ENCODE measurements at regions not wholly inside any gene's neighbourhood (a gene's known extent, or its start where the extent isn't known, plus 50 kb on each side); places are given as distances from the start of the nearest gene placed in this dataset.
"Not testable (repeated sequence)": the region's sequence is repeated elsewhere in the genome, so short reads cannot be mapped to it uniquely, and the experiment has no call there.

DNA sequence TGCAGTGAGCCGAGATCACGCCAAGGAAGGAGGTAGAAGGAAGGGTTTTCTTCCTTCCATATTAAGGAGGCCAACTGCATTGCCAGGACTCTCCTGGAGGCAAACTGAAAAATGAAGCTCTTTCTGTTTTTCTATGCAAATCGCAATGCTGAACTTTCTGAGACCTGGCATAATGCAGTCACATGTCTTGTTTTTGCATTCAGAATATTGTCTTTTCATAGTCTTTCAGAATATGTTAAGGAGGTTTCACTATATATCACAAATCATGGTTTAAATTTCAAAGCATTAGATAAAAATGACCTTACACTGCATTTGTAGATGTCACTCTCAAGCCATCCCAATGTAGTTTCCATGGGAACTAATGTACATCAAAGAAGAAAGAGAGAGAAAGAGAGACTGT is 556.5 kb downstream of the TTLL7 start:
- ATAC-seq; DNase-seq; intact Hi-C loops (cut with micrococcal nuclease): not testable (repeated sequence)

DNA sequence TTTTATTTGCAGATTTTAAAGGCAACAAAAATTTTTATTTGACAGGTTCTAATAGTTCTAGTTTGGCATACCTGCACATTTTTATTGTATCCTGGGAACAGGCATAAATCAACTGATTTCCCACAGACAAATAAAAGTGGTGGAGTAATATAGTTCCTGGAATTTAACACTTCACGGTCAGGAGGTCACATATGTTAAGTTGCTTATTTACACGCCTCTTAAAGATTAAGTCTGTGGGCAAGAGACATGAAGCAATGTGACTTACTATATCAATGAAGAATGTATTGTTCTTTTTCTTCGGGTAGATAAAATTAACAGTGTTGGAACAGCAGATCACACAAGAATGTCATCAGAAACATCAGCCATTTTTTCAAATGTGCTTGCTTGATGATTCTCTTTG is 558.3 kb downstream of the TTLL7 start:
- ATAC-seq; intact Hi-C loops (cut with micrococcal nuclease); DNase-seq: not testable (repeated sequence)

DNA sequence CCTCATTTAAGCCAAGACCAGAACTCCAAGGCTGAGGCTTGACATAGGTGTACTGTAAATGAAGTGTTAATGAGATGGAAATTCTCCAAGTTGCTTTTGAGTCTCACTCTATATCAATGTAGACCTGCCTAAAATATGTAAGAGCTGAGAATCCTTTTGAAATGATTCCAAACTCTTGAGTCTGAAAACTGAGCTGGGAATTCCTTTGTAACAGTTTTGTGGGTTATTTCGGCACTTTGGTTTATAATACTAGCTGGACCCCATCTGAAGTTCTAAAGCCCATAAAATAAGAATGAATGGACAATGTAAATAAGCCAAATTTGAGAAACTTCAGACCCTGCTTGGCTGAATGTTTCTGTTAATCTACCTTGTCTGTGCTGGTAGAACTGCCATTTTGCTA is 558.9 kb downstream of the TTLL7 start:
- DNase-seq; intact Hi-C loops (cut with micrococcal nuclease); ATAC-seq: not testable (repeated sequence)

DNA sequence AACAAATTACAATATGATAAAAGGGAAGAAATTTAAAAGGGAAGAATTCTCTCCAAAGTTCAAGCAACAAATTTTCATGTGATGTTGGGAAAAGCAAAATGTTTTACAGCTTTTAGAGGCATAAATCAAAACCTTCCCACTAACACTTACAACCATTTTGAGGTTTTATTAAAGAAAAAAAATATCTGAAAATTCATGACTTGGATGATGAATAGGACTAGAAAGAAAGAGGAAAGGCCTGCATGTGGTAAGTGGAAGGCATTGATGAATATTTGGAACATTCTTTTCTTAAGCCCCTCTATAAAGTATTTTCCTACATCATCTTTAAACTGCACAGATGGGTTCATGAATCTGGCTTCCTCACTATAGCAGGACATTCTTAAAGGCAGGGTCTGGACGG is 560.6 kb downstream of the TTLL7 start:
- ATAC-seq; intact Hi-C loops (cut with micrococcal nuclease); DNase-seq: not testable (repeated sequence)

DNA sequence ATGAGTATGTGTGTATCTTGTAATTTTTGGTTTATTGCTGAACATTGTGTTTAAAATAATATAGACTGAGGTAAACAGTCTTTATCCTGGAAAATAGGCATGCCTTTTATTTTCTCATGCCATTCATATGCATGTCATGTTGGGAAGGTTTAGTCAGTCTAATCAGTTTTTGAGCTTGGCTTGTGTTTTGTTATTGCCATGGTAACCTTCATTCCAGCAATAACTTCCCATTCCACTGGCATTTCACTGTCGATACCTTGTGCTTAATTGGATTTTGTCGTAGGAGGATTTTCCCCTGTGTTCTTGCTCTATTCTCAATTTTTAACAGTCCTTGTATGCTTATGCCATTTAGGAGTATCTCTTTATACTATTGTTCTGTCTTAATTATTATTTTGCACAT is 563.6 kb downstream of the TTLL7 start:
- intact Hi-C loops (cut with micrococcal nuclease); ATAC-seq; DNase-seq: not testable (repeated sequence)

DNA sequence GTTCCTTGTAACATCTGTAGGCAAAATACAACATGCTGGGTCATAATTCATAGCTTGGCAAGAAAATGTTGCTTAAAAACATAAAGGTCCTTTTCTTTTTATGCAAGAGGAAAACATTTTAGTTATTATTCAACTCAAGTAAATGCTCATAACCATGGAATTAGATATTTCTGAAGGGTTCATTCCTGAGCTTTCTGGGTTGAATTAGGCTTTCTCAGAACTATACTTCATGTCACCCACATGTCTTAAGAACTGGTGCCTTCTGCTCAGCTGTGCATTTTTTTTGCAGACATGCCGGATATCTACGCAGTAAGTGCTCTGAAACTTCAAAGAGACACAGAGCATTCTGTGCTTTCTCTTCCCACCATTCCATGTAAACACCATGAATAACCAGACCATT is 571.4 kb downstream of the TTLL7 start:
- ATAC-seq; DNase-seq; intact Hi-C loops (cut with micrococcal nuclease): not testable (repeated sequence)

DNA sequence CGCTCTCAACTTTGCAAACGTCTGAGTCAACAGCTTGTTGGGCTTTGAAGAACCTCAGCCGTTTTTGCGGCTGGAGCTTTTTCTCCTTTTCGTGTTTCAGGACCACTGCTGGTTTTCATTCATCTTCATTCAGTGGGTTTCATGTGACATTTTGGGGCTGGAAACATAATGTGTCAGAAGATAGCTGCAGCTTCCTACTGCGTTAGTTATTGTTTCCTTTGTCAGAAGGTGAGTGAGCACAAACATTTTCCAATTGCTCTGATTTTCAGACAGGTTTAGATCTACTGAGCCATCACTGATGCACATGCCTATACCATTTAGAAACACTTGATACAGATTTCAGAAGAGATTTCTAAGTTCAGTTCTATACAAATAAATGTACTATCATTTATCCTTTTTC is 575.5 kb downstream of the TTLL7 start:
- DNase-seq; ATAC-seq; intact Hi-C loops (cut with micrococcal nuclease): not testable (repeated sequence)

DNA sequence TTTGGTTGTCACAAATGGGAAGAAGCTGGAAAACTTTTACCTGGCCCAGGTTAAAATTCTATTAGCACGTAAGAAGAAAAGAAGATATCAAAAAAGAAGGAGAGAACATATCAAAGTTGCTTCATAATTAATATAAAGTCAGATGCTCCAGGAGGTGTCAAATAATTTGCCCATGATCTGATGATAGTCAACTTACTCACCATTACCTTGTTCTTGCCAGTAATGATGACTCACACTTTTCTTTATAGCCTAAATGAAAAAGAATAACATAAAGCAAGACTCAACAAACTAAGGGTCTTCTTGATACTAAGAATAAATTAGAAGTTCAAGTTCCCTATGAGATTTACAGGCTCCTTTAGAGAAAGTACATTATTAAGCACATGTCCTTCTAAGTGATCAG is 580.4 kb downstream of the TTLL7 start:
- no peak for ATAC-seq
- intact Hi-C loops (cut with micrococcal nuclease) = no loop called here
- DNase-seq = no peak

DNA sequence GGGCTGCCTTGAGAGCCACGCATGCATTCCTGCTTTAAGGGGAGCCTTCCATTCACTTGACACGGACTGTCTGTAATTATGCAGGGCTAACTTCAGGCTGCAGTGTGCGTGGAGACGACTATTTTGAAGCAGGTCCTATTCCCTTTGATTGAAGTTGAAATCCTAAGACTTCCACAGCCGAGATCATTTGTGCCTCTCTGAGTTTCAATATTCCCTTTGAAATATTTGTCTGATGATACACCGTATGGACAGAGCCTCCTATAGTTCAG is 585.2 kb downstream of the TTLL7 start:
- DNase-seq; intact Hi-C loops (cut with micrococcal nuclease); ATAC-seq: not testable (repeated sequence)

DNA sequence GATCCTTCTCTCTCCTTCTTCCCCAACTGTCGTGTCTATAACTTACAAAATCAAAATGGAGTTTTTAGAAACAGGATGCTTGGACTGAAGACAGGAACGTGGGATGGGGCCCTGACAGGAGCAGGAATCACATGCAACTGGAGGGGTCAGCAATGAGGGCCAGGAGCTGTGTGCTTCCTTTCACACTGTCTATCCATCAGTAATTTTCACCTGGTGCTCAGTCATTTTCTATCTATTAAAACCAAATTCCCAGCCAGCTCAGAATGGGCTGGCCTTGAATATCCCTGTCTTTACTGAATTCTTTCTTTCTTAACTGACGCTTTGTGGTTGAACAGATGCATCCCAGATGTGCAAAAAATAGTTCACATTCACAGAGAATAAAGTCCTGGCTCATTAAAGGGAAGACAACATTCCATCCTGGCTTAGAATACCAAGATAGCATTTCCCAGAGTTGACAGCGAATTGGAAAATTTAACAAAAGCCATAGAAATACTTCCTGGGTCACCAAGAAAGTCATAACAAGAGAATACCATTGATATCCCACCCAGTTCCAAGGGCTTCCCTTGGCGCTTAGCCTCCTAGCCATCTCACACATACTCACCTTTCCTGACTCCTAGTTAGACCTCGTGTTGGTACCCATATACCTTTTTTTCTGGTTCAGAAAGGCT is 588.1 kb downstream of the TTLL7 start:
- ATAC-seq; intact Hi-C loops (cut with micrococcal nuclease); DNase-seq: not testable (repeated sequence)

DNA sequence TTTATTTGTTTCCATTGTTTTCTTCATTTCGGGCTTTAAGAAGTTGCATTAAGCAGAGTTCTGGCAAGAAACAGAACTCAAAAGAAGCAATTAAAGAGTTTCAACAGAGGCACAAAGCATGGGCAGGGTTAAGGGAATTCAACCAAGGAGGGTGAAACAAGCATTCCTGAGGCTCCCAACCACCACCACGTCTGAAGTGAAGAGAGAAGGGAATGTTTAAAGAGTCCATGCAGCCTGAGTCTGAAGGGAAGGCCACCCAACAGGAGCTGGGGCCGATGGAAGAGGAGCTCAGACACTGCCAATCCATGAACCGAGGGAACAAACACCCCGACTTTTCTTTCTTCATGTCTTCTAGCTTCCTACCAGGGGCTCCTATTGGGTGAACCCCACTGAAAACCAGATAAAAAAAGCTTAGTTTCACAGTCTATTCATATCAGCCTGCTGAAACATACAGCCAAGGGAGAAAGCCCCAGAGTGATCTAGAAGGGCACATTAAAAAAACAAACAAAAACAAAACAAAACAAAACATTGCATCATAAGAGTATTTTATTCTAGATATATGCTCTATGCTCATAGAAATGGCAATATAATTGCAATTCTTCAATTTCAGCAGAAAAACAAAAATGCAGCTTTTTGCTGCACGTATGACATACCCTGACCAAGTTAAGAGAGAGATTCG is 592.1 kb downstream of the TTLL7 start:
- intact Hi-C loops (cut with micrococcal nuclease); DNase-seq; ATAC-seq: not testable (repeated sequence)

DNA sequence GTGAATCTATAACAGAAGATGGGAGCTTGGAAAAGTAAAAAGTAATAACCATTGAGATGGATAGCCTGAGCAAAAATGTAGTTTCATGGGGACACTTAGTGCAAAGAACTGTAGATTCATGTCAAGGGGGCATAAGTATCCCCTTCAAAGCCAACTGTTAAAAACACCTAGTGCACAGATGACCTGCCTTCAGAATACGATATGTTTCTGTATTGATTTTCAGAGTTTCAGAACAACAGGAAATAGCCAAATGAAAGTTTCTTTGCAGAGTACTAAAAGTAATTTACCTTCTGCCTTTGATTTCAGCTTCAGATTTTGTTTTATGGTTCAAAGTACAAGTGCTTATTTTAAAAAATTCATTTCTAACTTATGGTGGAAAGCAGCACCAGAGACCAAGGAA is 593.1 kb downstream of the TTLL7 start:
- DNase-seq; intact Hi-C loops (cut with micrococcal nuclease); ATAC-seq: not testable (repeated sequence)

DNA sequence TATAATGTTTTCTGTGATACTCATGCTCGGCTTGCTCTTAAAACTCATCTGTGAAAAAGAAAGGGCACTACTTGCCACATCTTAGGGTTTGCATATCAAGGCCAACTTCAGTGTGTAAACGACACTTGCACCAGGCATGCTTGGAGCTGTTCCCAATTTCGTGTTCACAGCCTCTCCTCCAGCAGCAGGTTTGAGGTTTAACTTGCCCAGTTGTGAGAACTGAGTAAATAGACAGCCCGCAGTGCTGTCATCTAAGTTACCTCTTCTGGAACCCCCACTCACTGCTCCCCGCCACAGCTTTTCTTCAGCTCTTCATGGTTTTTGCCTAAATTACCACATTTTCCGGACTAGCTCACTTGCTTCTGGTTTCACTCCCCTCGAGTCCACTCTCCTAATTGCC is 595.4 kb downstream of the TTLL7 start:
- intact Hi-C loops (cut with micrococcal nuclease); ATAC-seq; DNase-seq: not testable (repeated sequence)

DNA sequence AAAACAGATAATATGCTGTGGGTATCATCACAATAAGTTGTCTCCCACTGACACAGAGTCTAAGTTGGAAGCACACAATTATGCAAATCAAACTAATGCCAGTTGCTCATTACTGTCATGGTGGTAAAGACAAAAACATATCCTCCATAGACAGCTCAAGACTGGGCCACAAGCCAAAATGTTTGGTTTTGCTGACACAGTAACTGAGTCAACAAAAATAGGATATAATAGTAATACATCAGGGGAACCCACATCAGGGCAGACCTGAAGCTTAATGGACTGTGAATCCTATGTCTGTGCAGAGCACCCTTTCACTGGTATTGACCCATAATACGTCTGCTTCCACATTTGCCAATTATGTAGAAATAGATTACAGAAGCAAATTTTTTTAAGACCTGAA is 597.8 kb downstream of the TTLL7 start:
- intact Hi-C loops (cut with micrococcal nuclease); DNase-seq; ATAC-seq: not testable (repeated sequence)

DNA sequence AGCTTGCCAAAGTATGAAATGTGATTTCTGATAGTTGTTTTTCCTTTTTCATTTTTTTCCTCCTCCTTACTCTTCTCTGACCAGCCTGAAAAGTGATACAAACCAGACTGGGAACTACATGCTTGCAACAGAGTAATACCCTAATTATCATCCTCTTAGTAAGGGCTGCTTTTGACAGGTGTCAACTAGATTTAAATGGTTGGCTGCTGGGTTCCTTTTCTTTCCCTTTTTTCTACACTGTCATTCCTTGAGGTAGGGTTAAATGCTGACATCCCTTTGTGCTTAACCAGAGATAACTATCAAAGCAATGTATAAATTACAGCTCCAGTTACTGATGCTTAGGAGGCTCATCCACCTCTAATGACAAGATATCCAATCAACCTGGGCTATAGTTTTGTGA is 598.8 kb downstream of the TTLL7 start:
- ATAC-seq; DNase-seq; intact Hi-C loops (cut with micrococcal nuclease): not testable (repeated sequence)

DNA sequence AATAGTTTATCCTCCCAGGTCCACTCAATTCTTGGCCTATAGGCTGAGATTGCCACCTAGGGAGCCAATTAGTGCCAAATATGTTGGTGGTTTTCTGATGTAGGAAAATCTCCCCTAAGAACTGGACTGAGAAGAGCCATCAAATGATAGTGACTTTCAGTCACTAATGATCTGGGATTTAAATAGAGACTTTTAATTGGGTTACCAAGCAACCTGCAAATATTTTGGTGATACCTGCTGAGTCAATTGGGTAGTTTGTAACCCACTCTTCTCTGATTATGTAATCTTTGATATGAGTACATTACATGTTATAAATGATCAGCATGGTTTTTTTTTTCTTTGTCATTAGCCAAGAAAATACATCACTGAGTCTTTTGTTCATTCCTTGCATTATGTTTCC is 600.8 kb downstream of the TTLL7 start:
- DNase-seq; intact Hi-C loops (cut with micrococcal nuclease); ATAC-seq: not testable (repeated sequence)

DNA sequence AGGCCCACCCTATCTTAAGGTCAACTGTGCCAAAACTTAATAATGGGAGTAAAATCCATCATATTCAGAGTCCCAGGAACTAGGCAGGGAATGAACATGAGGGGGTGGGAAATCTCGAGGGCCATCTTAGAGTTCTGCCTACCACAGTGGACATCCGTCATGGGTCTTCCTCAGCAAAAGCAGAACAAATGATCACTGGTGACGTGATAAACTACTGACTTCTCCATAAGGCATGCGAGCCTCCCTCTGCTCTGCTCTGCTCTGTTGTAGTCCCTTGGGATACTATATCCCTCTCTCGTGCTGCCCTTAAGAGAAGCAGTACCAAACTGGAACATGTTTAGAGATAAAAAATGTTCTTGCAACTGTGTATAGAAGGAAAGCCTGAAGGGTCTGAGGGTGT is 603.8 kb downstream of the TTLL7 start:
- intact Hi-C loops (cut with micrococcal nuclease); DNase-seq; ATAC-seq: not testable (repeated sequence)

DNA sequence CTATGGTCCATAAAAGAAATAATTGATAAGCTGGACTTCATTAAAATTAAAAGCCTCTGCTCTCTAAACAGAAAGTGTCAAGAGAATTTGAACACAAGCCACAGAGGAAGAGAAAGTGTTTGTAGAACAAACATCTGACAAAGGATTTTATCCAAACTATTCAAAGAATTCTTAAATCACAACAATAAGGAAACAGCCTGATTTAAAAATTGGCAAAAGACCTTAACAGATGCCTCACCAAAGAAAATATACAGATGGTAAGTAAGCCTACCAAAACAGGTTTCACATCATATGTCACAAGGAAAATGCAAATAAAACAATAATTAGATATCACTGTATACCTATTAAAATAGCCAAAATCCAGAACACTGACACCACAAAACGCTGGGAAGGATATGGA is 612.0 kb downstream of the TTLL7 start:
- ATAC-seq; DNase-seq; intact Hi-C loops (cut with micrococcal nuclease): not testable (repeated sequence)

DNA sequence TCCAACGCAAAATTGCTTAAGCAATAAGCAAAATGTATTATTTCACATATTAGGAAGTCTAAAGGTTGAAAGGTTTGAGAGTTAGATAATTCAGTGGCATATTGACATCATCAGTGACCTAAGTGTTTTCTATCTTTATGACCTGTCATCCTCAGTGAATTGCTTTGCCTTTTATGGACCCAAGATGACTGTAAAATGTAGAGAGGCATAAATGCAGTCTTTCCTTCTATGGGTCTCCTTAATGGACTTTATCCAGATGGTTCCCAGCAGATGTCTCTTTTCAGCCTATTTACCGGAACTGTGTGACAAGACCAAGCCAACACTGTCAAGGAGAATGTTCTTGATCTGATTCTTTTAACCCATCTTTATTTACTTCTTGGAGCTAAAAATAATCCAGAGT is 615.8 kb downstream of the TTLL7 start:
- DNase-seq; intact Hi-C loops (cut with micrococcal nuclease); ATAC-seq: not testable (repeated sequence)

DNA sequence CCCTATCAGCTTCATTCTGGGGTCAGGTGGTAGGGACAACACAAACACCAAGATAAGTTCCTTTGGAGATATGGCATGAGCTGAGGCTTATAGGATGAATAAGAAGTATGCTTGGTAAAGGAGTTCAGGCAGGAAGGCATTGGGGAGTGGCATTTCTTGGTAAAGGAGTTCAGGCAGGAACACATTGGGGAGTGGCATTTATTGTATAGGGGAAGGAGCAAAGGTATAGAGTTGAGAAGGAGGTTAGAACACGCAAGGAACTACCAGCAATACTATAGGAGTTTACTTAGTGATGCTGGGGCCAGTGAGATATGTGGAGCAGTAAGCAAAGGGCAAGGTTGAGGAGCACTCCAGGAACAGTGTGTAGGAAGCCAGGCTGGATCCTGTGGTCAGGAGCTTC is 625.9 kb downstream of the TTLL7 start:
- ATAC-seq; DNase-seq; intact Hi-C loops (cut with micrococcal nuclease): not testable (repeated sequence)

DNA sequence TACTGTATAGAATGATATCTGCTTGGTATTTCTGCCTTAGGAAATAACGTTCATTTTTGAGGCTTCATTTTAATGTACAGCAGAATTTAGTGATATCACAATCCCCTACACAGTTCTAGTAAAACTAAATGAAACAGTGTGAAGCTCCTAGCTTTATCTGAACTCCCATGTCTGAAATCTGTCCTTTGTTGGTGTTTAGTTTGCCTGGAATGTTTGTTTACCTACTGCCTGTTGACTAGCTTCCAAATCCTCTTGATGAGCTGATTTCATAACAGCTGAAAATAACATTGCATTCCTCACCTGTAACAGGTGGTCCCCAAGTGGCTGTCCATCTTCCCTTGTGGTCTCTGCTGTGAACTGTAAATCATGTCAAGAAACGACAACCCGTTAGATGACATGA is 629.1 kb downstream of the TTLL7 start:
- intact Hi-C loops (cut with micrococcal nuclease); DNase-seq; ATAC-seq: not testable (repeated sequence)
